MM.1S (cell line): ENCODE measurements at regions not wholly inside any gene's neighbourhood (a gene's known extent, or its start where the extent isn't known, plus 50 kb on each side); places are given as distances from the start of the nearest gene placed in this dataset.

ENCODE experiments used
- DNase-seq: peaks from one replicate; pipeline ENCODE4 v3.0.0-alpha.2; 2015
- H2AFZ ChIP-seq: fragments of 300-600 bp; sonication (generic); 2 replicates; pipeline ENCODE4 v1.6.0; 2016; ENCODE audit warnings: antibody characterized with exemption, low read length
- H3F3A ChIP-seq: fragments of 300-600 bp; sonication (generic); 2 replicates; pipeline ENCODE4 v1.6.1; 2016; ENCODE audit warnings: mild to moderate bottlenecking, antibody characterized with exemption, low read length, moderate library complexity, mixed read lengths; ENCODE audit not compliant: insufficient read depth
- H3K27ac ChIP-seq: fragments of 300-600 bp; sonication (generic); 2 replicates; pipeline ENCODE4 v1.5.1; 2016; ENCODE audit warnings: mild to moderate bottlenecking, low read length
- H3K27me3 ChIP-seq: fragments of 300-600 bp; sonication (generic); replicated peaks from 2 replicates; pipeline ENCODE4 v1.6.0; 2016; ENCODE audit warnings: low read length; ENCODE audit not compliant: insufficient read depth
- H3K36me3 ChIP-seq: fragments of 300-600 bp; sonication (generic); replicated peaks from 2 replicates; pipeline ENCODE4 v1.6.1; 2016; ENCODE audit warnings: mild to moderate bottlenecking, low read length, mixed read lengths; ENCODE audit not compliant: insufficient read depth
- H3K4me1 ChIP-seq: fragments of 300-600 bp; sonication (generic); 2 replicates; pipeline ENCODE4 v1.6.1; 2016; ENCODE audit warnings: low read length, mixed read lengths
- H3K4me2 ChIP-seq: fragments of 300-600 bp; sonication (generic); 2 replicates; pipeline ENCODE4 v1.6.0; 2016; ENCODE audit warnings: low read depth, low read length
- H3K4me3 ChIP-seq: fragments of 300-600 bp; sonication (generic); 2 replicates; pipeline ENCODE4 v1.5.1; 2016; ENCODE audit warnings: low read length, mixed read lengths
- H3K79me2 ChIP-seq: fragments of 300-600 bp; sonication (generic); 2 replicates; pipeline ENCODE4 v1.6.1; 2016; ENCODE audit warnings: mixed run types, low read length, mixed read lengths
- H3K9ac ChIP-seq: fragments of 300-600 bp; sonication (generic); 2 replicates; pipeline ENCODE4 v1.6.1; 2016; ENCODE audit warnings: low read length, mixed read lengths
- H3K9me2 ChIP-seq: fragments of 300-600 bp; sonication (generic); replicated peaks from 2 replicates; pipeline ENCODE4 v1.6.1; 2016; ENCODE audit warnings: mild to moderate bottlenecking, low read length, mixed read lengths; ENCODE audit not compliant: insufficient read depth
- H3K9me3 ChIP-seq: fragments of 300-600 bp; sonication (generic); replicated peaks from 2 replicates; pipeline ENCODE4 v1.6.1; 2016; ENCODE audit warnings: mild to moderate bottlenecking, low read length, mixed read lengths; ENCODE audit not compliant: insufficient read depth
- H4K20me1 ChIP-seq: fragments of 300-600 bp; sonication (generic); 2 replicates; pipeline ENCODE4 v1.6.1; 2016; ENCODE audit warnings: mild to moderate bottlenecking, low read length, moderate library complexity, mixed read lengths; ENCODE audit not compliant: insufficient read depth
- EZH2 ChIP-seq: fragments of 300-600 bp; sonication (generic); optimal IDR thresholded peaks from 2 replicates; pipeline ENCODE3; 2017; ENCODE audit warnings: low read depth, mild to moderate bottlenecking, antibody characterized with exemption, low read length, mixed read lengths
- EZH2phosphoT487 ChIP-seq: fragments of 300-600 bp; sonication (generic); IDR thresholded peaks from 2 replicates; pipeline ENCODE4 v1.6.1; 2018; ENCODE audit warnings: antibody characterized with exemption, low read length
- TF ChIP-seq, protein P1 (sequence below): fragments of 300-600 bp; sonication (generic); IDR thresholded peaks from 2 replicates; pipeline ENCODE4 v1.5.1; 2016; ENCODE audit warnings: antibody characterized with exemption, low read length, mixed read lengths

DNA sequence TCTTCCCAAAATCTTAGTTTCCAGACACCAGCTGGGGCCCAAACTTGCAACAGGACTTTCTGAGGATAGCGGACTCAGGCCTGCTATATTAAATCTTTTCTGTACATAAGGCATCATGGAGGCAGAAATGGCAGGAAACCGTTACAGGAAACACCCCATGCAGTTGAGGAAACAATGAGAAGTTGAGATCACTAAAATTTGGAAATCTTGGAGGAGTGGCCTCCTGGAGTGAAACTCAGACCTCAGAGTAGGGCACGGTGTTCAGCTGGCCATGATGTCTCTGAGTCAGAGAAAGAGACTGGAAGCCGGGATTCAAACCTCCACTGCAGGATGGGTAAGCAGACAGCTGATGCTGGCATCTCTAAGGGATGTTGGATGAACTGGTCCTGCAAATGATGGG, 372.6 kb upstream of the CTSO start:
- Histone ChIP-seq H2AFZ (no peak overlapping the region), H3K4me3 (no peak overlapping the region)

GRCh38 chr4:156322592-156322991, 368.9 kb upstream of the CTSO start:
- Histone ChIP-seq H2AFZ (no peak overlapping the region), H3K9ac (no peak overlapping the region)
- DNase-seq: no peak

More for the DNA sequence above, 372.6 kb upstream of the CTSO start:
- DNase-seq: no peak
- TF ChIP-seq, protein P1, sequence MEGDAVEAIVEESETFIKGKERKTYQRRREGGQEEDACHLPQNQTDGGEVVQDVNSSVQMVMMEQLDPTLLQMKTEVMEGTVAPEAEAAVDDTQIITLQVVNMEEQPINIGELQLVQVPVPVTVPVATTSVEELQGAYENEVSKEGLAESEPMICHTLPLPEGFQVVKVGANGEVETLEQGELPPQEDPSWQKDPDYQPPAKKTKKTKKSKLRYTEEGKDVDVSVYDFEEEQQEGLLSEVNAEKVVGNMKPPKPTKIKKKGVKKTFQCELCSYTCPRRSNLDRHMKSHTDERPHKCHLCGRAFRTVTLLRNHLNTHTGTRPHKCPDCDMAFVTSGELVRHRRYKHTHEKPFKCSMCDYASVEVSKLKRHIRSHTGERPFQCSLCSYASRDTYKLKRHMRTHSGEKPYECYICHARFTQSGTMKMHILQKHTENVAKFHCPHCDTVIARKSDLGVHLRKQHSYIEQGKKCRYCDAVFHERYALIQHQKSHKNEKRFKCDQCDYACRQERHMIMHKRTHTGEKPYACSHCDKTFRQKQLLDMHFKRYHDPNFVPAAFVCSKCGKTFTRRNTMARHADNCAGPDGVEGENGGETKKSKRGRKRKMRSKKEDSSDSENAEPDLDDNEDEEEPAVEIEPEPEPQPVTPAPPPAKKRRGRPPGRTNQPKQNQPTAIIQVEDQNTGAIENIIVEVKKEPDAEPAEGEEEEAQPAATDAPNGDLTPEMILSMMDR: no peak
- no peak for TF ChIP-seq EZH2
- TF ChIP-seq EZH2phosphoT487: no peak
- no peaks in the 10 kb centered on the region for H3K79me2 ChIP-seq
- H3K4me1 ChIP-seq: peaks cover 10% of the 10 kb centered on the region; the same call in 1 of the 2 replicates
- no peak overlapping the region for H3K27ac ChIP-seq
- no peak overlapping the region for H3K9ac ChIP-seq
- H4K20me1 ChIP-seq: no peaks in the 10 kb centered on the region
- H3K4me2 ChIP-seq: no peak overlapping the region
- H3K9me3 ChIP-seq: no peaks in the 10 kb centered on the region
- H3K9me2 ChIP-seq: no peaks in the 10 kb centered on the region
- H3K27me3 ChIP-seq: no peaks in the 10 kb centered on the region
- H3F3A ChIP-seq: no peaks in the 10 kb centered on the region
- H3K36me3 ChIP-seq: no peaks in the 10 kb centered on the region

GRCh38 chr4:156321203-156321602, 367.5 kb upstream of the CTSO start:
- no peak for DNase-seq
- H3K4me3 ChIP-seq: no peak overlapping the region
- H3K9me2 ChIP-seq: no peaks in the 10 kb centered on the region
- no peak overlapping the region for H3K9ac ChIP-seq
- no peak overlapping the region for H2AFZ ChIP-seq
- H3K4me2 ChIP-seq: no peak overlapping the region
- no peaks in the 10 kb centered on the region for H3K4me1 ChIP-seq
- no peaks in the 10 kb centered on the region for H3K79me2 ChIP-seq
- TF ChIP-seq EZH2phosphoT487 (no peak), EZH2 (no peak)
- TF ChIP-seq, protein P1: no peak
- H3K9me3 ChIP-seq: no peaks in the 10 kb centered on the region
- H4K20me1 ChIP-seq: no peaks in the 10 kb centered on the region
- H3K27ac ChIP-seq: no peak overlapping the region
- no peaks in the 10 kb centered on the region for H3K27me3 ChIP-seq
- H3K36me3 ChIP-seq: no peaks in the 10 kb centered on the region
- H3F3A ChIP-seq: no peaks in the 10 kb centered on the region

More at GRCh38 chr4:156322592-156322991, 368.9 kb upstream of the CTSO start:
- Histone ChIP-seq H3K27ac (no peak overlapping the region), H3K36me3 (no peaks in the 10 kb centered on the region), H3F3A (no peaks in the 10 kb centered on the region), H3K9me3 (no peaks in the 10 kb centered on the region), H3K9me2 (no peaks in the 10 kb centered on the region), H4K20me1 (no peaks in the 10 kb centered on the region), H3K79me2 (no peaks in the 10 kb centered on the region), H3K4me3 (no peak overlapping the region), H3K4me2 (no peak overlapping the region), H3K4me1 (no peaks in the 10 kb centered on the region), H3K27me3 (no peaks in the 10 kb centered on the region)
- TF ChIP-seq EZH2phosphoT487: no peak

GRCh38 chr4:156313497-156313896, 359.8 kb upstream of the CTSO start:
- Histone ChIP-seq H3K4me3 (no peak overlapping the region), H3K79me2 (no peaks in the 10 kb centered on the region), H3K4me1 (no peaks in the 10 kb centered on the region), H3K9ac (no peak overlapping the region), H3K36me3 (no peaks in the 10 kb centered on the region), H3K9me2 (no peaks in the 10 kb centered on the region), H3K27ac (no peak overlapping the region), H3K9me3 (no peaks in the 10 kb centered on the region), H4K20me1 (no peaks in the 10 kb centered on the region), H3K4me2 (no peak overlapping the region), H3K27me3 (no peaks in the 10 kb centered on the region), H2AFZ (no peak overlapping the region), H3F3A (no peaks in the 10 kb centered on the region)
- TF ChIP-seq, protein P1: no peak
- TF ChIP-seq EZH2 (no peak), EZH2phosphoT487 (no peak)
- no peak for DNase-seq
